ENCODE measurements at regions not wholly inside any gene's neighbourhood (a gene's known extent, or its start where the extent isn't known, plus 50 kb on each side); places are given as distances from the start of the nearest gene placed in this dataset.
A peak's percentile ranks its signal among the peaks of the same experiment; 100 is the strongest.

GRCh38 chr22:47289336-47289985, 527.0 kb downstream of the TBC1D22A start:
- Histone ChIP-seq H3K4me2 (ENCODE audit: low read depth, low read length) (no peak overlapping the region), H3K23ac (ENCODE audit: low read depth, low read length) (no peak overlapping the region), H4K91ac (ENCODE audit: insufficient read depth, low read depth, low read length) (no peak overlapping the region), H3K27ac (ENCODE audit: insufficient read depth, low read length) (no peak overlapping the region), H3K9ac (ENCODE audit: low read depth, low read length) (no peak overlapping the region), H3K27me3 (ENCODE audit: control insufficient read depth, insufficient read depth, low read length) (peaks cover 3% of the 10 kb centered on the region; the same call in 1 of the 2 replicates), H3K4ac (ENCODE audit: low read depth, low read length) (no peak overlapping the region), H2BK20ac (ENCODE audit: low read depth, low read length) (no peak overlapping the region), H2AK5ac (ENCODE audit: low read depth, low read length) (no peak overlapping the region), H3K79me1 (ENCODE audit: low read depth in 1 of 2, low read length in 2 of 2) (no peaks in the 10 kb centered on the region), H3K14ac (replicated peaks; ENCODE audit: low read depth, low read length) (no peak overlapping the region), H4K5ac (ENCODE audit: low read depth, low read length) (no peak overlapping the region), H4K20me1 (ENCODE audit: insufficient read depth, low read length) (no peaks in the 10 kb centered on the region), H2BK120ac (ENCODE audit: low read depth, low read length) (no peak overlapping the region), H3K4me3 (ENCODE audit: insufficient read depth, low read depth, low read length) (no peak overlapping the region), H3K56ac (ENCODE audit: extremely low read depth, insufficient read depth, low read length) (no peak overlapping the region), H3K18ac (ENCODE audit: low read depth, low read length) (no peak overlapping the region), H4K8ac (ENCODE audit: low read depth in 2 of 2, low read length in 2 of 2) (no peak overlapping the region), H3K9me1 (ENCODE audit: insufficient read depth, low read length) (no peaks in the 10 kb centered on the region), H3K36me3 (ENCODE audit: control insufficient read depth, insufficient read depth, low read length) (no peaks in the 10 kb centered on the region), H2AK9ac (replicated peaks; ENCODE audit: low read depth, low read length, poor library complexity) (no peak overlapping the region), H2AFZ (replicated peaks; ENCODE audit: low read length, poor library complexity) (peak overlapping the region; percentile 11), H3K9me3 (ENCODE audit: control insufficient read depth, insufficient read depth, low read length) (peaks cover 4% of the 10 kb centered on the region; the same call in 1 of the 2 replicates), H3K4me1 (ENCODE audit: control insufficient read depth, insufficient read depth, low read length) (no peaks in the 10 kb centered on the region), H2BK15ac (ENCODE audit: low read depth, low read length) (no peak overlapping the region), H2BK5ac (ENCODE audit: low read depth, low read length, poor library complexity, severe bottlenecking) (no peak overlapping the region)
- in situ Hi-C loops (cut with MboI; ENCODE audit: low sequenced_read_pairs), result no loop called here
- no TSS peak for BruUV-seq (replicated peaks)
- DNase-seq, result no peak
- CTCF ChIA-PET, result no interaction called here
- POLR2A ChIA-PET (ENCODE audit: unreplicated experiment), result no interaction called here
- intact Hi-C loops (cut with micrococcal nuclease), result no loop called here
- TF ChIP-seq MAFK (IDR thresholded peaks at IDR 0.05; ENCODE audit: low read depth, low read length) (no peak), POLR2A (IDR thresholded peaks at IDR 0.05; ENCODE audit: low read depth, low read length) (no peak), RAD21 (IDR thresholded peaks at IDR 0.05; ENCODE audit: low read length) (no peak), BHLHE40 (IDR thresholded peaks at IDR 0.05; ENCODE audit: low read depth, low read length) (no peak), MAZ (IDR thresholded peaks at IDR 0.05; ENCODE audit: borderline replicate concordance, low read depth, low read length) (no peak), SMC3 (IDR thresholded peaks at IDR 0.05; ENCODE audit: low read depth, low read length) (no peak)
- WGBS, 2 experiments (ENCODE audit: extremely low coverage in 2 of 2, insufficient read length in 1 of 2), result 80% methylated on average over 8 of the region's 12 CpGs; no CpG with 5 or more reads in 1 of the 2 experiments
- dilution Hi-C loops (cut with HindIII; ENCODE audit: low sequenced_read_pairs, unreplicated experiment), result no loop called here
- no peak for ATAC-seq (ENCODE audit: low read depth)

Measured in IMR-90 (cell line).